ENCODE measurements at regions not wholly inside any gene's neighbourhood (a gene's known extent, or its start where the extent isn't known, plus 50 kb on each side); places are given as distances from the start of the nearest gene placed in this dataset.

DNA sequence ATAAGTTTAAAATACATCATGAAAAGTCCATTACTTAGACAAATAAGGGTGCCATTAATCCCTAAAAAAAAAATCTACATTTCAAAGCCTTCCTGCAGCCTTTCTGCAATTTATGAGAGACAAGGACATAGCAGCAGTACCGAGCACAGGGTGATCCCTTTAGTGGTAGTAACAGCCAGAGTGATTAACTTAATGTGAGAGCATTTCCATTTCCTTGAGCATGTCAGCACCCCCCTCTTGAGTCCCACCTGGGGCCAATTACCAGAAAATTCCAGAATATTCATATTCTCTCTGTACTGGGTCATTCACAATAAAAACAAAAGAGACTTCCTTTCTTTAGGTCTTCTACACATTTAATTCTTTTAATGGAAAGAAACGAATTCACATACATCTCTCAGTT lies 546.9 kb upstream of the CCDC54 start:
- TF ChIP-seq, protein P1, sequence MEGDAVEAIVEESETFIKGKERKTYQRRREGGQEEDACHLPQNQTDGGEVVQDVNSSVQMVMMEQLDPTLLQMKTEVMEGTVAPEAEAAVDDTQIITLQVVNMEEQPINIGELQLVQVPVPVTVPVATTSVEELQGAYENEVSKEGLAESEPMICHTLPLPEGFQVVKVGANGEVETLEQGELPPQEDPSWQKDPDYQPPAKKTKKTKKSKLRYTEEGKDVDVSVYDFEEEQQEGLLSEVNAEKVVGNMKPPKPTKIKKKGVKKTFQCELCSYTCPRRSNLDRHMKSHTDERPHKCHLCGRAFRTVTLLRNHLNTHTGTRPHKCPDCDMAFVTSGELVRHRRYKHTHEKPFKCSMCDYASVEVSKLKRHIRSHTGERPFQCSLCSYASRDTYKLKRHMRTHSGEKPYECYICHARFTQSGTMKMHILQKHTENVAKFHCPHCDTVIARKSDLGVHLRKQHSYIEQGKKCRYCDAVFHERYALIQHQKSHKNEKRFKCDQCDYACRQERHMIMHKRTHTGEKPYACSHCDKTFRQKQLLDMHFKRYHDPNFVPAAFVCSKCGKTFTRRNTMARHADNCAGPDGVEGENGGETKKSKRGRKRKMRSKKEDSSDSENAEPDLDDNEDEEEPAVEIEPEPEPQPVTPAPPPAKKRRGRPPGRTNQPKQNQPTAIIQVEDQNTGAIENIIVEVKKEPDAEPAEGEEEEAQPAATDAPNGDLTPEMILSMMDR (IDR thresholded peaks at IDR 0.05) = no peak
- no peak for TF ChIP-seq POLR2A (IDR thresholded peaks at IDR 0.05)

Data from body of pancreas (tissue), 4 donors.